ENCODE measurements at regions not wholly inside any gene's neighbourhood (a gene's known extent, or its start where the extent isn't known, plus 50 kb on each side); places are given as distances from the start of the nearest gene placed in this dataset.

DNA sequence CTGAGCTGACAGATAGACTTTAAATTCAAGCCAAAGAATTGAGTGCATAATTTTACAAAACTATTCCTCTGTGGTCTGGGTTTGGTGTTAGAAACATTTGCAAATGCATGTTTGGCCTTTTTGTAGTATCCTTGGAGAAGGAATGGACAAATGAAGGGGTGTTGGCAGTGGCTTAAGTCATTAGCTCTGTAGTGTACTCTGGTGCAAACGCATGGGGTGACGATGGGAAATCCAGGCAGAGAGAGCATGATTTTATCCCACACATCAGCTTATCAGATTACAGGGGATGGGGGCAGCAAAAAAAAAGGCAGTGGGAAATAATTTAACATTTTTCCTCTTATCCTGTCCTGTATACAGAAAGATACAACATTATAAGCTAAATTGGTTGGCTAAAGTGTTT lies 320.6 kb downstream of the ZNF516 start:
- TF ChIP-seq, protein P1, sequence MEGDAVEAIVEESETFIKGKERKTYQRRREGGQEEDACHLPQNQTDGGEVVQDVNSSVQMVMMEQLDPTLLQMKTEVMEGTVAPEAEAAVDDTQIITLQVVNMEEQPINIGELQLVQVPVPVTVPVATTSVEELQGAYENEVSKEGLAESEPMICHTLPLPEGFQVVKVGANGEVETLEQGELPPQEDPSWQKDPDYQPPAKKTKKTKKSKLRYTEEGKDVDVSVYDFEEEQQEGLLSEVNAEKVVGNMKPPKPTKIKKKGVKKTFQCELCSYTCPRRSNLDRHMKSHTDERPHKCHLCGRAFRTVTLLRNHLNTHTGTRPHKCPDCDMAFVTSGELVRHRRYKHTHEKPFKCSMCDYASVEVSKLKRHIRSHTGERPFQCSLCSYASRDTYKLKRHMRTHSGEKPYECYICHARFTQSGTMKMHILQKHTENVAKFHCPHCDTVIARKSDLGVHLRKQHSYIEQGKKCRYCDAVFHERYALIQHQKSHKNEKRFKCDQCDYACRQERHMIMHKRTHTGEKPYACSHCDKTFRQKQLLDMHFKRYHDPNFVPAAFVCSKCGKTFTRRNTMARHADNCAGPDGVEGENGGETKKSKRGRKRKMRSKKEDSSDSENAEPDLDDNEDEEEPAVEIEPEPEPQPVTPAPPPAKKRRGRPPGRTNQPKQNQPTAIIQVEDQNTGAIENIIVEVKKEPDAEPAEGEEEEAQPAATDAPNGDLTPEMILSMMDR (IDR thresholded peaks at IDR 0.05; ENCODE audit: low read depth, low read length), result no peak
- no peak for DNase-seq
- Histone ChIP-seq H3K36me3 (no peaks in the 10 kb centered on the region), H3K27me3 (no peaks in the 10 kb centered on the region), H3K9me3 (no peaks in the 10 kb centered on the region), H3K4me1 (no peaks in the 10 kb centered on the region), H3K4me3 (ENCODE audit: low read depth, low read length) (no peak overlapping the region)

DNA sequence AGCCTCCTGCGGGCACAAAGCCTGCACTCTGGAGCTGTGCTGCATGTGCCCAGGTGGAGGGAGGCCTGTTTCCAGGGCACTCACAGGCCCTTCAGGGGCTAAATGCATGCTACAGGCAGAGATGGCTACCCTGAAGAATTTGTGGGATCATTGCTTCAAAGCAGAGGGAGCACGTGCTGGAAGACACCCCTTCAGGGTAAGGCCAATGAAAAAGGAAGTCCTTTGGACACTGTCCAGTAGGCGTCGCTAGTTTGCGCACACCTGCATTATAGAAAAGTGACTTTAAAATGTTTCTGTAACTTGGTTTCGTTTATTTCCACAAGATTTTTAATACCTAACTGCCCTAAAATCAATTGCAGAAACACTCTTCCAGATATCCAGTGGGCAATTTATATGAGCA lies 325.3 kb downstream of the ZNF516 start:
- DNase-seq, result no peak
- TF ChIP-seq, protein P1 (IDR thresholded peaks at IDR 0.05; ENCODE audit: low read depth, low read length), result no peak
- H3K27me3 ChIP-seq, result no peaks in the 10 kb centered on the region
- H3K9me3 ChIP-seq, result no peaks in the 10 kb centered on the region
- no peak overlapping the region for H3K4me3 ChIP-seq (ENCODE audit: low read depth, low read length)
- no peaks in the 10 kb centered on the region for H3K4me1 ChIP-seq
- no peaks in the 10 kb centered on the region for H3K36me3 ChIP-seq

DNA sequence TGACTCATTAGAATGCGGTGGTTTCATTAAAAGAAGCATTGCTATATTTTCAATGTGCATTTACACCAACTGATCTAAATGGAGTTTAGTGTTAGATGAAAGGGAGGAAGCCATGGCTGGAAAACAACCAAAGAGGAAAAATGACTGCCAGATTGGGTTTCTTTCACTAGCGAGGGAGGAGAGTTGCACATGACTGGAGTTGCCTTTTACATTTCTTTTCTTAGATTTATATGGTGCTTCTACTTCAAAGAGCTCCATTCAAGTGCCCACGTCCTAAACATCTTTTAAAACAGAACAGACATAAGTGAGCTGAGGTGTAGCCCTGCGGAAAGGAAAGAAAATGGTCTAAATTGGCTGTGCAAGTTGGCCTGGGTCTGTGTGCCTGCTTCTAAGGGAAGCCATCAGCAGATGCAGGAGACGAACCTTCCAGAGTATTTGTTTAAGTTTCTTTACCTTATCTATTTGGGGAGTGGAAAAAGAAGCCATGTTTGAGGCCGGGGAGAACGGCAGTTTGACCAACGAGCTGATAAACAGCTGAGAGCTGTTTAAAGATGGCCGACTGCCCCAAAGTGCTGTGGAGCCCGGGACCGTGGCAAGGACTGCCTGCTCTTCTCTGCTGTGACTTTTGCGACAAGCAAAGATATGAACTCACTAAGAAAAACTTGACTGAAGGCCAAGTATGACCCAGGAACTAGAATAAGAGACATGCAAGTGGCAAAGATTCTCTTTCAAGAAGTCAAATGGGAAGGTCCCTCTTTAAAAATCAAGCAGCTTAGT lies 327.0 kb downstream of the ZNF516 start:
- no peaks in the 10 kb centered on the region for H3K27me3 ChIP-seq

DNA sequence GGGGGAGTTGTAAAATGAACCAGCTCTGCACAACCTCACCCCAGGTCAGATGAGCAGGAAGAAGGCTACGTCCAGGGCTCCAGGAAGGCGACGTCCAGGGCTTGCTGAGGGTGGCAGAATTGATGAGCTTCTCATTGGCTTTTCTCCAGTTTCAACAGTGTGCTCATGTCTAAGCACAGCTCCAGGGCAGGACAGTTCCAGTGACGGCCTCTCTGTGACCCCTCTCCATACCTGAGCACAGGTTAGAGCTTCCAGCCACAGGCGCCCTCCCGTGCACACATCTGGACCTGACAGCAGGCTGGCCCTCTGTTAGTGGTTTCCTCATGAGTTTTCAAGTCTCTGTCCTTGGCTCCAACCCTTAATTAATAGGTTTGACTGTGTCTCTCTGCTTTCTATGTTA lies 327.6 kb downstream of the ZNF516 start:
- TF ChIP-seq, protein P1 (IDR thresholded peaks at IDR 0.05; ENCODE audit: low read depth, low read length), result no peak

More for the DNA sequence above, 327.0 kb downstream of the ZNF516 start:
- H3K36me3 ChIP-seq, result no peaks in the 10 kb centered on the region
- no peaks in the 10 kb centered on the region for H3K9me3 ChIP-seq
- DNase-seq, result no peak
- H3K4me1 ChIP-seq, result no peaks in the 10 kb centered on the region
- TF ChIP-seq, protein P1 (IDR thresholded peaks at IDR 0.05; ENCODE audit: low read depth, low read length), result no peak
- no peak overlapping the region for H3K4me3 ChIP-seq (ENCODE audit: low read depth, low read length)

DNA sequence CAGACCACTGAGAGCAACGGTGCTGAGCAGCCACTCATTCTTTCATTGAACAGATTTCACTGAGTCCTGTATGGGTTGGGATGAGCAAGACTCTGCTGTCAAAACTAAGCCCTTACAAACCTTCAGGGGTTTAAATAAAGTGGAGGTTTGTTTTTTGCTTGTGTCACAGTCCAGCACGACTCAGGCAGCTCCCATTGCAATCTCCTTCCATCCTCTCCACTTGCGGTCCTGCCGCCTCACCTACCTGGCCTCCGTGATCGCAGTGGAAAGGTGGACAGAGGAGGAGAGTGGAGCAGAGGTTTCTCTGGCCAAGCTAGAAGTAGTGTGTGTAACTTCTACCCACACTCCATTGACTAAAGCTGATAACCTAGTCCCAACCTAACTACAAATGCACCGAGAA lies 332.2 kb downstream of the ZNF516 start:
- H3K9me3 ChIP-seq, result no peaks in the 10 kb centered on the region

More for the DNA sequence above, 327.6 kb downstream of the ZNF516 start:
- H3K4me3 ChIP-seq (ENCODE audit: low read depth, low read length), result no peak overlapping the region
- H3K36me3 ChIP-seq, result no peaks in the 10 kb centered on the region
- H3K4me1 ChIP-seq, result no peaks in the 10 kb centered on the region
- H3K9me3 ChIP-seq, result no peaks in the 10 kb centered on the region
- H3K27me3 ChIP-seq, result no peaks in the 10 kb centered on the region
- DNase-seq, result no peak

DNA sequence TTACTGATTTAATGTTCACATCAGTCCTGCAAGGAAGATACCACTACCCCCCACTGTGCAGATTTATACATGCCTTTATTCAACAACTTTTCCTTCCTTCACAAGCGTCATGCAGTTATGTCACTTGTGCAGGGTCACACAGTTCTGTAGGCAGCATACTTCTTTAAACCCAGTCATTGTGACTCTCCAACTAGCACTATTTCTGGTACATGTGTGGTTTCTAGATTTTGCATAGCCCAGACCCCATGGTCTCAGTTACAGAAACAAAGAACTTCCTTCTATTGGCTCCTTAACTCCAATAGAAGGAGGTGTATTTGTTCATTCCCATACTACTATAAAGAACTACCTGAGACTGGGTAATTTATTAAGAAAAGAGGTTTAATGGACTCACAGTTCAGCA lies 333.1 kb downstream of the ZNF516 start:
- no peak for DNase-seq
- Histone ChIP-seq H3K36me3 (no peaks in the 10 kb centered on the region), H3K4me1 (no peaks in the 10 kb centered on the region), H3K9me3 (no peaks in the 10 kb centered on the region), H3K4me3 (ENCODE audit: low read depth, low read length) (no peak overlapping the region), H3K27me3 (no peaks in the 10 kb centered on the region)
- TF ChIP-seq, protein P1 (IDR thresholded peaks at IDR 0.05; ENCODE audit: low read depth, low read length), result no peak

More for the DNA sequence above, 332.2 kb downstream of the ZNF516 start:
- Histone ChIP-seq H3K4me3 (ENCODE audit: low read depth, low read length) (no peak overlapping the region), H3K27me3 (no peaks in the 10 kb centered on the region), H3K36me3 (no peaks in the 10 kb centered on the region), H3K4me1 (no peaks in the 10 kb centered on the region)
- TF ChIP-seq, protein P1 (IDR thresholded peaks at IDR 0.05; ENCODE audit: low read depth, low read length), result no peak
- DNase-seq, result no peak

All from BE2C (cell line).